ENCODE measurements at regions not wholly inside any gene's neighbourhood (a gene's known extent, or its start where the extent isn't known, plus 50 kb on each side); places are given as distances from the start of the nearest gene placed in this dataset.

DNA sequence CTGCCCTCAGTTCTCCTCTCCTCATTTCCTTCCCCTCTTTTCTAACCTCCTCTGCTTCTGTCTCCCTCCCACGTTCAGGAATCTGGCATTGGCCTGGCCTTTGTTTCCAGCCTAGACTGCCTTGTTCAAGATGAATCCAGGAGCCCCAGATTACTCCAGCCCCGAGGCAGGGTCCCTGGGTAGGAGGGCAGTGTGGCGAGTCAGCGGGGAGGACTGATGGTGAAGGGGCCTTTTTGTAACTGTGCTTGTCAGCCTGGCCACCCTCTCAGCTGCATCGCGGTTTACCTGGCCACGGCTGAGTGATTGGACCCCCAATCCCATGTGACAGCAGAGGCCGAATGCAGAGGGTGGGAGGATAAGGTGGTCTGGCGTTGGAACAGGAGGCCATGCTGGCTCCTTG is 96.1 kb upstream of the SHH start:
- in situ Hi-C loops (cut with MboI; ENCODE audit: low sequenced_read_pairs, unreplicated experiment): no loop called here

GRCh38 chr7:155907450-155908200 is 95.4 kb upstream of the SHH start:
- in situ Hi-C loops (cut with MboI; ENCODE audit: low sequenced_read_pairs, unreplicated experiment): no loop called here
- no peak for DNase-seq (ENCODE audit: low spot score)
- TF ChIP-seq, protein P1, sequence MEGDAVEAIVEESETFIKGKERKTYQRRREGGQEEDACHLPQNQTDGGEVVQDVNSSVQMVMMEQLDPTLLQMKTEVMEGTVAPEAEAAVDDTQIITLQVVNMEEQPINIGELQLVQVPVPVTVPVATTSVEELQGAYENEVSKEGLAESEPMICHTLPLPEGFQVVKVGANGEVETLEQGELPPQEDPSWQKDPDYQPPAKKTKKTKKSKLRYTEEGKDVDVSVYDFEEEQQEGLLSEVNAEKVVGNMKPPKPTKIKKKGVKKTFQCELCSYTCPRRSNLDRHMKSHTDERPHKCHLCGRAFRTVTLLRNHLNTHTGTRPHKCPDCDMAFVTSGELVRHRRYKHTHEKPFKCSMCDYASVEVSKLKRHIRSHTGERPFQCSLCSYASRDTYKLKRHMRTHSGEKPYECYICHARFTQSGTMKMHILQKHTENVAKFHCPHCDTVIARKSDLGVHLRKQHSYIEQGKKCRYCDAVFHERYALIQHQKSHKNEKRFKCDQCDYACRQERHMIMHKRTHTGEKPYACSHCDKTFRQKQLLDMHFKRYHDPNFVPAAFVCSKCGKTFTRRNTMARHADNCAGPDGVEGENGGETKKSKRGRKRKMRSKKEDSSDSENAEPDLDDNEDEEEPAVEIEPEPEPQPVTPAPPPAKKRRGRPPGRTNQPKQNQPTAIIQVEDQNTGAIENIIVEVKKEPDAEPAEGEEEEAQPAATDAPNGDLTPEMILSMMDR (IDR thresholded peaks at IDR 0.05; ENCODE audit: borderline replicate concordance, control extremely low read depth, extremely low read depth, insufficient read depth, missing control alignments): no peak

More for the DNA sequence above, 96.1 kb upstream of the SHH start:
- TF ChIP-seq, protein P1 (IDR thresholded peaks at IDR 0.05; ENCODE audit: borderline replicate concordance, control extremely low read depth, extremely low read depth, insufficient read depth, missing control alignments): no peak
- no peak for DNase-seq (ENCODE audit: low spot score)

GRCh38 chr7:155901176-155901575 is 88.9 kb upstream of the SHH start:
- DNase-seq (ENCODE audit: low spot score): no peak
- TF ChIP-seq, protein P1 (IDR thresholded peaks at IDR 0.05; ENCODE audit: borderline replicate concordance, control extremely low read depth, extremely low read depth, insufficient read depth, missing control alignments): no peak
- in situ Hi-C loops (cut with MboI; ENCODE audit: low sequenced_read_pairs, unreplicated experiment): no loop called here

DNA sequence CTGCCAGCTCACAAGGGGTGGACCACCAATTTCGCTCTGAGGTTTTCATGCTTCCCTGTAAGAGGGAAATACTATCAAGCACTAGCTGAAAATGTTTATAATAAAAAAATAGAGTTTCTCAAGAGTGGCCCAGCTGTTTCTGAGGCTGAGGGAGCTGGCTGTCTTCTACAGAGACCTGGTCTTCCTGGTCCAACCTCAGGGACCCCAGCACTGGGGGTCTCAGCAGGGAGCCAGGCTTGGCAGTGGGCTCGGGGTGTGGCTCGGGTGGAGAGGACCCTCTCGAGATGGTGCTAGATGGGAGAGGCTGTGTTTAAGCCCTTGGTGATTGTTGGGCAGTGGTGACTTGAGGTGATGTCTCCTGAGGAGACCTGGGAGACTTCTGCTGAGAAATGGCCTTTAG is 87.3 kb upstream of the SHH start:
- in situ Hi-C loops (cut with MboI; ENCODE audit: low sequenced_read_pairs, unreplicated experiment): no loop called here
- no peak for DNase-seq (ENCODE audit: low spot score)
- TF ChIP-seq, protein P1 (IDR thresholded peaks at IDR 0.05; ENCODE audit: borderline replicate concordance, control extremely low read depth, extremely low read depth, insufficient read depth, missing control alignments): no peak

DNA sequence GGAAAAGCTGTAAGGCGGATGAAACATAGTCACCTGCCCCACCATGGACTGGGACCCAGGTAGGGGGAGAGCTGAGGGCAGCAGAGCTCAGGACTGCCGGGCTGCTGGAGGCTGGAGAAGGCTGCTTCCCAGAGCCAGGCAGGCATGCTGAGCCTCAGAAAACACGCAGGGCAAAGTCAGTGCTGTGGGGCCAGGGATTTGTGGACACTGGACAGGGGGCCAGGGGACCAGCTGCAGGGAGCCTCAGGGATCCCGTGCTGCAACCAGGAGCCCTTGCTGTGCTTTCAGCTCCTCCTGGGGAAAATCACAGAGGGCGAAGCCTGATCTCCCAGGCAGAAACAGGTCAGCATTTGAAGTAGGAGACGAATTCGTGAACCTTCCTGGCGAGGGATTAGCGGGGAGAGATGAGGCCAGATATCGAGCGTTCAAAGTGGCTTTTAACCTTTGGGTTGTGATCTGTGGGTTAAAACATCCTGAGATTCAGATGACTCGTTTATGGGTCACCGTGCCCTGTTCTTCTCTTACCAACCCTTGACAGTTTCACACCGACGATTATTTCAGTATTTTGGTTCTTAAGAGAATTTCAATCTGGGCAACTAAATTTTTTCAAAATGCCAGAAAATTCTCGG is 85.6 kb upstream of the SHH start:
- TF ChIP-seq, protein P1 (IDR thresholded peaks at IDR 0.05; ENCODE audit: borderline replicate concordance, control extremely low read depth, extremely low read depth, insufficient read depth, missing control alignments): no peak
- in situ Hi-C loops (cut with MboI; ENCODE audit: low sequenced_read_pairs, unreplicated experiment): no loop called here
- no peak for DNase-seq (ENCODE audit: low spot score)

GRCh38 chr7:155896531-155897263 is 84.4 kb upstream of the SHH start:
- in situ Hi-C loops (cut with MboI; ENCODE audit: low sequenced_read_pairs, unreplicated experiment): no loop called here
- TF ChIP-seq, protein P1 (IDR thresholded peaks at IDR 0.05; ENCODE audit: borderline replicate concordance, control extremely low read depth, extremely low read depth, insufficient read depth, missing control alignments): no peak

More at GRCh38 chr7:155896531-155897263, 84.4 kb upstream of the SHH start:
- no peak for DNase-seq (ENCODE audit: low spot score)
